NCI-H1694 treated with DMSO at 0.1 percent for 48 hours (cell line): ENCODE measurements at regions not wholly inside any gene's neighbourhood (a gene's known extent, or its start where the extent isn't known, plus 50 kb on each side); places are given as distances from the start of the nearest gene placed in this dataset.
A peak's percentile ranks its signal among the peaks of the same experiment; 100 is the strongest.

ENCODE experiments used
- DNase-seq: peaks from one replicate; lab custom pipeline; 2025; lab: John Stamatoyannopoulos, UW

- no peak for DNase-seq
Observed at GRCh38 chr10:107915215-107915610, 750.7 kb upstream of the SORCS1 start.

- DNase-seq: no peak
Observed at GRCh38 chr10:107914450-107915214, 750.1 kb upstream of the SORCS1 start.

GRCh38 chr10:107913317-107914294 lies 749.1 kb upstream of the SORCS1 start:
- DNase-seq: no peak

- DNase-seq: no peak
Observed at GRCh38 chr10:107901076-107901475, 736.6 kb upstream of the SORCS1 start.

GRCh38 chr10:107900131-107900530 lies 735.6 kb upstream of the SORCS1 start:
- DNase-seq: no peak

GRCh38 chr10:107899502-107900062 lies 735.1 kb upstream of the SORCS1 start:
- no peak for DNase-seq

GRCh38 chr10:107899075-107899474 lies 734.6 kb upstream of the SORCS1 start:
- no peak for DNase-seq

- no peak for DNase-seq
Observed at GRCh38 chr10:107898392-107898791, 733.9 kb upstream of the SORCS1 start.

- DNase-seq: no peak
Observed at GRCh38 chr10:107894516-107894915, 730.0 kb upstream of the SORCS1 start.

- DNase-seq: no peak
Observed at GRCh38 chr10:107889105-107889504, 724.6 kb upstream of the SORCS1 start.

- no peak for DNase-seq
Observed at GRCh38 chr10:107880185-107880584, 715.7 kb upstream of the SORCS1 start.

- DNase-seq: no peak
Observed at GRCh38 chr10:107873007-107873406, 708.5 kb upstream of the SORCS1 start.

GRCh38 chr10:107865691-107866090 lies 701.2 kb upstream of the SORCS1 start:
- DNase-seq: peak; percentile 11

- no peak for DNase-seq
Observed at GRCh38 chr10:107859065-107859464, 694.6 kb upstream of the SORCS1 start.

GRCh38 chr10:107856047-107856315 lies 691.5 kb upstream of the SORCS1 start:
- no peak for DNase-seq

GRCh38 chr10:107855301-107856046 lies 691.0 kb upstream of the SORCS1 start:
- no peak for DNase-seq

- DNase-seq: no peak
Observed at GRCh38 chr10:107848726-107849360, 684.3 kb upstream of the SORCS1 start.

- DNase-seq: no peak
Observed at GRCh38 chr10:107847620-107848019, 683.1 kb upstream of the SORCS1 start.

GRCh38 chr10:107834706-107835105 lies 670.2 kb upstream of the SORCS1 start:
- DNase-seq: no peak

- DNase-seq: no peak
Observed at GRCh38 chr10:107831772-107832171, 667.3 kb upstream of the SORCS1 start.

GRCh38 chr10:107829161-107829560 lies 664.7 kb upstream of the SORCS1 start:
- DNase-seq: no peak

GRCh38 chr10:107826171-107826570 lies 661.7 kb upstream of the SORCS1 start:
- no peak for DNase-seq
